B cell (primary cell): ENCODE measurements at regions not wholly inside any gene's neighbourhood (a gene's known extent, or its start where the extent isn't known, plus 50 kb on each side); places are given as distances from the start of the nearest gene placed in this dataset.

ENCODE experiments used
- EZH2 ChIP-seq: IDR thresholded peaks from 2 replicates; pipeline ENCODE4 v1.6.1; 2012; ENCODE audit warnings: borderline replicate concordance, low read depth, mild to moderate bottlenecking, moderate library complexity, low read length; ENCODE audit not compliant: insufficient read depth, poor library complexity, severe bottlenecking
- TF ChIP-seq, protein P1 (sequence below): fragments of 200-600 bp; IDR thresholded peaks from one replicate; pipeline ENCODE4 v1.8.0; 2022; ENCODE audit warnings: antibody characterized with exemption, mild to moderate bottlenecking

DNA sequence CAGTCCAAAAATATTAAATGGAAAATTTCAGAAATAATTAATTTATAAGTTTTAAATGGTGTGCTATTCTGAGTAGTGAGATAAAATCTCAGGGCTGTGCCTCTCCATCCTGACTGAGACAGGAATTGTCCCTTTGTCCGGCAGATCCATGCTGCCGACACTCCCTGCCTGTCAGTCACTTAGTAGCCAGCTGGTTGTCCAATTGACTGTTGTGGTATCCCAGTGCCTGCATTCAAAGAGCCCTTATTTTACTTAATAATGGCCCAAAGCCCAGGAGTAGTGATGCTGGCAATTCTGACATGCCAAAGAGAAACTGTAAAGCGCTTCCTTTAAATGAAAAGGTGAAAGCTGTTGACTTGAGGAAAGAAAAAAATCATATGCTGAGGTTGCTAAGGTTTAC is 157.5 kb downstream of the ENC1 start:
- TF ChIP-seq, protein P1, sequence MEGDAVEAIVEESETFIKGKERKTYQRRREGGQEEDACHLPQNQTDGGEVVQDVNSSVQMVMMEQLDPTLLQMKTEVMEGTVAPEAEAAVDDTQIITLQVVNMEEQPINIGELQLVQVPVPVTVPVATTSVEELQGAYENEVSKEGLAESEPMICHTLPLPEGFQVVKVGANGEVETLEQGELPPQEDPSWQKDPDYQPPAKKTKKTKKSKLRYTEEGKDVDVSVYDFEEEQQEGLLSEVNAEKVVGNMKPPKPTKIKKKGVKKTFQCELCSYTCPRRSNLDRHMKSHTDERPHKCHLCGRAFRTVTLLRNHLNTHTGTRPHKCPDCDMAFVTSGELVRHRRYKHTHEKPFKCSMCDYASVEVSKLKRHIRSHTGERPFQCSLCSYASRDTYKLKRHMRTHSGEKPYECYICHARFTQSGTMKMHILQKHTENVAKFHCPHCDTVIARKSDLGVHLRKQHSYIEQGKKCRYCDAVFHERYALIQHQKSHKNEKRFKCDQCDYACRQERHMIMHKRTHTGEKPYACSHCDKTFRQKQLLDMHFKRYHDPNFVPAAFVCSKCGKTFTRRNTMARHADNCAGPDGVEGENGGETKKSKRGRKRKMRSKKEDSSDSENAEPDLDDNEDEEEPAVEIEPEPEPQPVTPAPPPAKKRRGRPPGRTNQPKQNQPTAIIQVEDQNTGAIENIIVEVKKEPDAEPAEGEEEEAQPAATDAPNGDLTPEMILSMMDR, result no peak
- no peak for TF ChIP-seq EZH2
